CD4-positive, alpha-beta T cell treated with Interleukin-6 for 4 hours (primary cell): ENCODE measurements at regions not wholly inside any gene's neighbourhood (a gene's known extent, or its start where the extent isn't known, plus 50 kb on each side); places are given as distances from the start of the nearest gene placed in this dataset.
"Not testable (repeated sequence)": the region's sequence is repeated elsewhere in the genome, so short reads cannot be mapped to it uniquely, and the experiment has no call there.

Experiments used
- DNase-seq: peaks from one replicate; pipeline ENCODE4 v3.0.0-alpha.2; 2020; ENCODE audit warnings: mixed read lengths

GRCh38 chr13:30816736-30817135, 81.4 kb downstream of the ALOX5AP start:
- DNase-seq, result no peak

GRCh38 chr13:30818323-30818960, 83.1 kb downstream of the ALOX5AP start:
- no peak for DNase-seq

- no peak for DNase-seq
These were observed 84.0 kb downstream of the ALOX5AP start for GRCh38 chr13:30819136-30819888.

- no peak for DNase-seq
These were observed 84.7 kb upstream of the MEDAG start for GRCh38 chr13:30821421-30821820.

- DNase-seq, result no peak
These were observed 81.4 kb upstream of the MEDAG start for GRCh38 chr13:30824651-30825050.

- DNase-seq, result no peak
These were observed 79.0 kb upstream of the MEDAG start for GRCh38 chr13:30826911-30827577.

- DNase-seq, result no peak
These were observed 78.5 kb upstream of the MEDAG start for GRCh38 chr13:30827578-30827925.

GRCh38 chr13:30829145-30829832, 76.8 kb upstream of the MEDAG start:
- no peak for DNase-seq

GRCh38 chr13:30829833-30830637, 76.0 kb upstream of the MEDAG start:
- no peak for DNase-seq

GRCh38 chr13:30830638-30830965, 75.5 kb upstream of the MEDAG start:
- DNase-seq, result no peak

GRCh38 chr13:30831515-30831914, 74.6 kb upstream of the MEDAG start:
- no peak for DNase-seq

- DNase-seq, result no peak
These were observed 73.7 kb upstream of the MEDAG start for GRCh38 chr13:30832377-30832776.

GRCh38 chr13:30832845-30833332, 73.2 kb upstream of the MEDAG start:
- DNase-seq, result peak; percentile 21

GRCh38 chr13:30835442-30835841, 70.6 kb upstream of the MEDAG start:
- DNase-seq, result no peak

- DNase-seq, result no peak
These were observed 68.6 kb upstream of the MEDAG start for GRCh38 chr13:30837227-30838159.

GRCh38 chr13:30839636-30840035, 66.4 kb upstream of the MEDAG start:
- not testable (repeated sequence) for DNase-seq

- DNase-seq, result no peak
These were observed 65.6 kb upstream of the MEDAG start for GRCh38 chr13:30840515-30840914.

GRCh38 chr13:30841154-30841553, 64.9 kb upstream of the MEDAG start:
- no peak for DNase-seq

GRCh38 chr13:30843548-30843947, 62.5 kb upstream of the MEDAG start:
- no peak for DNase-seq

GRCh38 chr13:30844548-30845296, 61.3 kb upstream of the MEDAG start:
- DNase-seq, result no peak
